ENCODE measurements at regions not wholly inside any gene's neighbourhood (a gene's known extent, or its start where the extent isn't known, plus 50 kb on each side); places are given as distances from the start of the nearest gene placed in this dataset.

DNA sequence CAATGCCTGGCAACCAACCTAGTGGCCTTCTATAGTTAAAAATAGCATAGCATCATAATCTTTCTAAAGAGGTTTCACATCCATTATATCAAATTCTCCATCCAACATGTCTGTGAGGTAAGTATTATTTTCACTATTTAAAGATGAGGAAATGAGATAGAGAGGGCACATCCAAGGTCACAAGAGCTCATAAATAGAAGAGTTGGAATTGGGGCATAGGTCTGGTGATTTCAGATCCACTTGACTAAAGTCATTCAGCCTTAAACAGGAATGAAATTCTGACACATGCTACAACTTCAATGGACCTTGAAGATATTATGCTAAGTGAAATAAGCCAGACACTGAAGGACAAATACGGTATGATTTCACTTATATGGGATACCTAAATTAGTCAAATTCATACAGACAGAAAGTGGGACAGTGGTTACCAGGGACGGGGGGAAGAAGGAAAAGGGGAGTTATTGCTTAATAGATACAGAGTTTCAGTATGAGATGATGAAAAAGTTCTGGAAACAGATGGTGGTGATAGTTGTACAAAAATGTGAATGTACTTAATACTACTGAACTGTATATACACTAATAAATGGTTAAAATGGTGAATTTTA, 259.6 kb upstream of the NR4A3 start:
- TF ChIP-seq, protein P1, sequence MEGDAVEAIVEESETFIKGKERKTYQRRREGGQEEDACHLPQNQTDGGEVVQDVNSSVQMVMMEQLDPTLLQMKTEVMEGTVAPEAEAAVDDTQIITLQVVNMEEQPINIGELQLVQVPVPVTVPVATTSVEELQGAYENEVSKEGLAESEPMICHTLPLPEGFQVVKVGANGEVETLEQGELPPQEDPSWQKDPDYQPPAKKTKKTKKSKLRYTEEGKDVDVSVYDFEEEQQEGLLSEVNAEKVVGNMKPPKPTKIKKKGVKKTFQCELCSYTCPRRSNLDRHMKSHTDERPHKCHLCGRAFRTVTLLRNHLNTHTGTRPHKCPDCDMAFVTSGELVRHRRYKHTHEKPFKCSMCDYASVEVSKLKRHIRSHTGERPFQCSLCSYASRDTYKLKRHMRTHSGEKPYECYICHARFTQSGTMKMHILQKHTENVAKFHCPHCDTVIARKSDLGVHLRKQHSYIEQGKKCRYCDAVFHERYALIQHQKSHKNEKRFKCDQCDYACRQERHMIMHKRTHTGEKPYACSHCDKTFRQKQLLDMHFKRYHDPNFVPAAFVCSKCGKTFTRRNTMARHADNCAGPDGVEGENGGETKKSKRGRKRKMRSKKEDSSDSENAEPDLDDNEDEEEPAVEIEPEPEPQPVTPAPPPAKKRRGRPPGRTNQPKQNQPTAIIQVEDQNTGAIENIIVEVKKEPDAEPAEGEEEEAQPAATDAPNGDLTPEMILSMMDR (IDR thresholded peaks at IDR 0.05), result no peak
- no peak for TF ChIP-seq POLR2A (IDR thresholded peaks at IDR 0.05)
